HEK293T (cell line): ENCODE measurements at regions not wholly inside any gene's neighbourhood (a gene's known extent, or its start where the extent isn't known, plus 50 kb on each side); places are given as distances from the start of the nearest gene placed in this dataset.

ENCODE experiments used
- ARNT ChIP-seq: fragments of 450-650 bp; IDR thresholded peaks from 2 replicates; pipeline ENCODE4 v1.6.1; 2017; ENCODE audit warnings: mild to moderate bottlenecking
- BHLHE40 ChIP-seq: fragments of 450-650 bp; IDR thresholded peaks from 2 replicates; pipeline ENCODE4 v1.6.1; 2016; ENCODE audit warnings: mild to moderate bottlenecking, moderate library complexity, borderline replicate concordance
- CTBP1 ChIP-seq: fragments of 450-650 bp; IDR thresholded peaks from 2 replicates; pipeline ENCODE4 v1.6.1; 2016; ENCODE audit warnings: borderline replicate concordance
- ELF4 ChIP-seq: fragments of 450-650 bp; IDR thresholded peaks from 2 replicates; pipeline ENCODE4 v1.6.1; 2017; ENCODE audit warnings: antibody characterized with exemption
- FOXA1 ChIP-seq: fragments of 450-650 bp; IDR thresholded peaks from 2 replicates; pipeline ENCODE4 v1.6.1; 2016; ENCODE audit warnings: mild to moderate bottlenecking
- FOXK2 ChIP-seq: fragments of 450-650 bp; IDR thresholded peaks from 2 replicates; pipeline ENCODE4 v1.6.1; 2016; ENCODE audit warnings: mild to moderate bottlenecking
- FOXM1 ChIP-seq: fragments of 450-650 bp; IDR thresholded peaks from 2 replicates; pipeline ENCODE4 v1.6.1; 2017; ENCODE audit warnings: mild to moderate bottlenecking, borderline replicate concordance
- SP1 ChIP-seq: fragments of 450-650 bp; IDR thresholded peaks from 2 replicates; pipeline ENCODE4 v1.6.1; 2017
- SUZ12 ChIP-seq: fragments of 450-650 bp; IDR thresholded peaks from 2 replicates; pipeline ENCODE4 v1.6.1; 2016; ENCODE audit warnings: mild to moderate bottlenecking
- TARDBP ChIP-seq: fragments of 450-650 bp; IDR thresholded peaks from 2 replicates; pipeline ENCODE4 v1.6.1; 2016

DNA sequence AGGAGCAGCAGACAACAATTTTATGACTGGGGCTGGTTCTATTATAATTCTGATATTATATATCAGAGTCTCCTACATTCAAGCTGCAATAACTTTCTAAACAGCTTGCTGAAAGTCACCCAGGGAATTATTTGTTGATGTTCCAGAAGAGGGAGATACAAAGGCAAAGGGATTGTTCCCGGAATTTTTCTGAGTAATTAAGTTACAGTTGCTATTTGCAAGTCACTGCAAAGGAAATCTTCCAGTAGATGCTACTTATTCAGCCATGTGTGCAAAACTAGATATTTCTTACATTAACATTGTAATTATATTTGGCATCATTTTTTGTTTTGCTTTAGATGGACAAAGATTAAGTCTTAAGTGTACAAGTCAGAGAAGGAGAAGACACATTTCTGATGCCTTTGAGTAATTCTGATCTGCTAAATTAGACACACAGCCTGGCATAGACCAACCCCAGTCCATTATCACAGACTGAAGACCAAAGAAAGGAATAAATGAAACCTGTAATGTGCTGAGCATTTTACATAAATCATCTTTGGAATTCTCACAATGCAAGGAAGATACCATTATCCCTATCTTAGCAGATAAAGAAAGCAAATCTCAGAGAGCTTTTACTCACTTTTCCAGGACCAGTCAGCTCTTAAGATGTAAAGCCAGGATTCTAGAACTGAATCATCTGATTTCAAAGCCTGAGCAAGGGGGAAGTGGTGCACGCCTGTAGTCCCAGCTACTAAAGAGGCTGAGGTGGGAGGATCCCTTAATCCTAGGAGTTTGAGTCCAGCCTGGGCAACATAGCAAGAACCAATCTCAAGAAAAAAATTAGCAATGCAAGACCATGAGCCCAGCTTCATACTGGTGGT lies 62.6 kb upstream of the AKAP12 start:
- TF ChIP-seq SUZ12 (no peak), FOXA1 (no peak), CTBP1 (no peak), SP1 (no peak), FOXK2 (no peak), ELF4 (no peak), BHLHE40 (no peak), ARNT (no peak), FOXM1 (no peak), TARDBP (no peak)
